Spleen (tissue), 7 donors: ENCODE measurements at regions not wholly inside any gene's neighbourhood (a gene's known extent, or its start where the extent isn't known, plus 50 kb on each side); places are given as distances from the start of the nearest gene placed in this dataset.

Experiments used
- POLR2A ChIP-seq, 3 donors: fragments of 450-650 bp; IDR thresholded peaks; one replicate each; pipeline ENCODE4 v1.5.1; 2017; ENCODE audit warnings: antibody characterized with exemption in 3 of 3, mild to moderate bottlenecking in 1 of 3
- POLR2AphosphoS5 ChIP-seq, 3 donors: sonication (generic); formaldehyde crosslinking; IDR thresholded peaks; one replicate each; pipeline ENCODE4 v1.5.1; 2017; ENCODE audit warnings: antibody characterized with exemption in 3 of 3
- TF ChIP-seq, protein P1 (sequence below), 11 experiments: fragments of 200-600 bp in 7 of 11; fragments of 450-650 bp in 4 of 11; sonication (generic) in 4 of 11; IDR thresholded peaks in 8 of 11; conservative IDR thresholded peaks in 3 of 11; 1 replicate in 7 of 11; 2 replicates in 4 of 11; pipeline versions ENCODE4 v1.4.0 to v1.8.0; 2016 to 2021; ENCODE audit warnings: antibody characterized with exemption in 11 of 11, inconsistent platforms in 4 of 11, mild to moderate bottlenecking in 1 of 11
- donor health status: DM: no; HTN: no; CAD: no; lungs with moderate emphysema.
- donor health status: DM: no; HTN: no; CAD: no.
- donor health status: DM: no; HTN: no; CAD: no.

DNA sequence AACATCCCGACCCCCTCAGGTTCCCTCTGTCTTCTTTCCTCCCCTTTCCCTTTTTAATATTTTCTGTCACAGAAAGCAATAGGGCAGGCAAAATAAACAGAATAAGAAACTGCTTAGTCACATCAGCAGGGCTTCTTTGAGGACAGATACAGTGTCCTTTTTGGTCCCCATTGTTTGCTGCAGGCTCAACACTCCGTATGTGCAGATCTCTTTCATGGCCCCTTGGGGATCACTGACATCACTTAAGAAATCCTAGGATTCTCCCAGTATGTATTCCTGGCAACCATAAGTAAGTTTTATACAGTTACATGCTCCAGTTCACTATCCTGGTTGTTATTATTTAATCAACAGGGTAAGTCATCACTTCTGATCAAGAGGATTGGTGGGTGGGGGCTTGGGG is 448.0 kb downstream of the NKX6-1 start:
- TF ChIP-seq POLR2AphosphoS5 (IDR thresholded peaks at IDR 0.05) (no peak), POLR2A (IDR thresholded peaks at IDR 0.05) (no peak)
- TF ChIP-seq, protein P1, sequence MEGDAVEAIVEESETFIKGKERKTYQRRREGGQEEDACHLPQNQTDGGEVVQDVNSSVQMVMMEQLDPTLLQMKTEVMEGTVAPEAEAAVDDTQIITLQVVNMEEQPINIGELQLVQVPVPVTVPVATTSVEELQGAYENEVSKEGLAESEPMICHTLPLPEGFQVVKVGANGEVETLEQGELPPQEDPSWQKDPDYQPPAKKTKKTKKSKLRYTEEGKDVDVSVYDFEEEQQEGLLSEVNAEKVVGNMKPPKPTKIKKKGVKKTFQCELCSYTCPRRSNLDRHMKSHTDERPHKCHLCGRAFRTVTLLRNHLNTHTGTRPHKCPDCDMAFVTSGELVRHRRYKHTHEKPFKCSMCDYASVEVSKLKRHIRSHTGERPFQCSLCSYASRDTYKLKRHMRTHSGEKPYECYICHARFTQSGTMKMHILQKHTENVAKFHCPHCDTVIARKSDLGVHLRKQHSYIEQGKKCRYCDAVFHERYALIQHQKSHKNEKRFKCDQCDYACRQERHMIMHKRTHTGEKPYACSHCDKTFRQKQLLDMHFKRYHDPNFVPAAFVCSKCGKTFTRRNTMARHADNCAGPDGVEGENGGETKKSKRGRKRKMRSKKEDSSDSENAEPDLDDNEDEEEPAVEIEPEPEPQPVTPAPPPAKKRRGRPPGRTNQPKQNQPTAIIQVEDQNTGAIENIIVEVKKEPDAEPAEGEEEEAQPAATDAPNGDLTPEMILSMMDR (IDR thresholded peaks at IDR 0.05 in 8 of 11, conservative IDR thresholded peaks at IDR 0.05 in 3 of 11) = no peak
